CD4-positive, alpha-beta memory T cell (primary cell): ENCODE measurements at regions not wholly inside any gene's neighbourhood (a gene's known extent, or its start where the extent isn't known, plus 50 kb on each side); places are given as distances from the start of the nearest gene placed in this dataset.

Experiments
- CTCF ChIA-PET: fragments of 350-600 bp; sonication (Branson Sonifier 250); formaldehyde crosslinking; loops from one replicate; lab custom pipeline; 2021; ENCODE audit warnings: inconsistent platforms; ENCODE audit not compliant: partially characterized antibody; lab: Charles Lee
- POLR2A ChIA-PET: fragments of 350-600 bp; sonication (Branson Sonifier 250); formaldehyde crosslinking; loops from one replicate; lab custom pipeline; 2021; ENCODE audit not compliant: partially characterized antibody; lab: Charles Lee
- DNase-seq, 5 donors: peaks; one replicate each; pipeline versions ENCODE4 v3.0.0 to v3.0.0-alpha.2; 2020 to 2022; ENCODE audit warnings: mixed read lengths in 1 of 5
- H3K27ac ChIP-seq: one replicate; pipeline ENCODE4 v1.7.0; 2013; ENCODE audit warnings: low read depth, low read length
- H3K27me3 ChIP-seq: 2 replicates; pipeline ENCODE4 v1.7.0; 2013; ENCODE audit warnings: mild to moderate bottlenecking, low read length, moderate library complexity; ENCODE audit not compliant: insufficient read depth
- H3K36me3 ChIP-seq: 2 replicates; pipeline ENCODE4 v1.7.0; 2013; ENCODE audit warnings: mild to moderate bottlenecking, low read length, moderate library complexity; ENCODE audit not compliant: insufficient read depth
- H3K4me1 ChIP-seq: 2 replicates; pipeline ENCODE4 v1.7.0; 2013; ENCODE audit warnings: mild to moderate bottlenecking, low read length, moderate library complexity; ENCODE audit not compliant: insufficient read depth
- H3K4me3 ChIP-seq, 2 donors: one replicate each; pipeline ENCODE4 v1.7.0; 2013; ENCODE audit warnings: low read length in 2 of 2, mild to moderate bottlenecking in 1 of 2
- H3K9me3 ChIP-seq, 2 donors: one replicate each; pipeline ENCODE4 v1.7.0; 2013; ENCODE audit warnings: low read length in 2 of 2, control low read depth in 1 of 2; ENCODE audit not compliant: control insufficient read depth in 1 of 2
- H3K27ac Mint-ChIP-seq, 7 donors: one replicate each; pipeline ENCODE4 v1.8.0; 2020 to 2021; ENCODE audit warnings: mixed read lengths in 7 of 7, mild to moderate bottlenecking in 6 of 7, inconsistent platforms in 3 of 7, moderate library complexity in 3 of 7
- H3K27me3 Mint-ChIP-seq, 2 donors: one replicate each; pipeline ENCODE4 v1.8.0; 2020 to 2021; ENCODE audit warnings: mixed read lengths in 2 of 2
- H3K36me3 Mint-ChIP-seq, 2 donors: one replicate each; pipeline ENCODE4 v1.8.0; 2020 to 2021; ENCODE audit warnings: mixed read lengths in 2 of 2, inconsistent platforms in 1 of 2, mild to moderate bottlenecking in 1 of 2
- H3K4me1 Mint-ChIP-seq, 4 donors: one replicate each; pipeline ENCODE4 v1.8.0; 2020 to 2021; ENCODE audit warnings: mixed read lengths in 4 of 4, mild to moderate bottlenecking in 1 of 4
- H3K4me3 Mint-ChIP-seq, 8 donors: one replicate each; pipeline ENCODE4 v1.8.0; 2020 to 2021; ENCODE audit warnings: mixed read lengths in 8 of 8, mild to moderate bottlenecking in 7 of 8, moderate library complexity in 6 of 8, inconsistent platforms in 3 of 8
- H3K9me3 Mint-ChIP-seq, 8 donors: one replicate each; pipeline ENCODE4 v1.8.0; 2020 to 2021; ENCODE audit warnings: mixed read lengths in 8 of 8, mild to moderate bottlenecking in 5 of 8, inconsistent platforms in 3 of 8, moderate library complexity in 1 of 8
- intact Hi-C: fragments of 100-400 bp; cut with micrococcal nuclease; formaldehyde crosslinking; loops from one replicate; pipeline ENCODE4 v1.15.1; 2023

- ChIA-PET POLR2A (no interaction called here), CTCF (no interaction called here)
- Mint-ChIP-seq H3K27me3 (peaks cover 2% of the 10 kb centered on the region in 2 donors), H3K4me1 (no peaks in the 10 kb centered on the region), H3K4me3 (no peak overlapping the region), H3K36me3 (no peaks in the 10 kb centered on the region), H3K9me3 (peaks cover 0 to 9% (median 4%) of the 10 kb centered on the region in 8 donors), H3K27ac (no peak overlapping the region)
- Histone ChIP-seq H3K4me1 (no peaks in the 10 kb centered on the region), H3K9me3 (no peaks in the 10 kb centered on the region), H3K27me3 (no peaks in the 10 kb centered on the region), H3K4me3 (no peak overlapping the region), H3K27ac (no peak overlapping the region), H3K36me3 (no peaks in the 10 kb centered on the region)
- DNase-seq = no peak
- intact Hi-C loops = no loop called here
These were observed 653.9 kb upstream of the TMEM132C start for GRCh38 chr12:127613056-127613455.

GRCh38 chr12:127619869-127620734 lies 646.9 kb upstream of the TMEM132C start:
- H3K9me3 ChIP-seq = no peaks in the 10 kb centered on the region
- H3K36me3 Mint-ChIP-seq = no peaks in the 10 kb centered on the region
- ChIA-PET CTCF (no interaction called here), POLR2A (no interaction called here)
- H3K4me3 ChIP-seq = no peak overlapping the region
- DNase-seq = no peak
- no peaks in the 10 kb centered on the region for H3K27me3 Mint-ChIP-seq
- intact Hi-C loops = no loop called here
- no peaks in the 10 kb centered on the region for H3K36me3 ChIP-seq
- peaks cover 0 to 15% (median 3%) of the 10 kb centered on the region in 8 donors for H3K9me3 Mint-ChIP-seq
- no peaks in the 10 kb centered on the region for H3K4me1 ChIP-seq
- no peak overlapping the region for H3K27ac ChIP-seq
- H3K4me3 Mint-ChIP-seq = no peak overlapping the region
- no peaks in the 10 kb centered on the region for H3K4me1 Mint-ChIP-seq
- H3K27ac Mint-ChIP-seq = no peak overlapping the region
- no peaks in the 10 kb centered on the region for H3K27me3 ChIP-seq

- H3K4me3 Mint-ChIP-seq = no peak overlapping the region
- DNase-seq = no peak
- no peaks in the 10 kb centered on the region for H3K36me3 Mint-ChIP-seq
- H3K27ac ChIP-seq = no peak overlapping the region
- H3K4me1 ChIP-seq = no peaks in the 10 kb centered on the region
- H3K9me3 Mint-ChIP-seq = peaks cover 0 to 15% (median 3%) of the 10 kb centered on the region in 8 donors
- intact Hi-C loops = no loop called here
- no peaks in the 10 kb centered on the region for H3K27me3 Mint-ChIP-seq
- no peaks in the 10 kb centered on the region for H3K4me1 Mint-ChIP-seq
- H3K4me3 ChIP-seq = no peak overlapping the region
- ChIA-PET POLR2A (no interaction called here), CTCF (no interaction called here)
- no peaks in the 10 kb centered on the region for H3K27me3 ChIP-seq
- no peak overlapping the region for H3K27ac Mint-ChIP-seq
- no peaks in the 10 kb centered on the region for H3K9me3 ChIP-seq
- H3K36me3 ChIP-seq = no peaks in the 10 kb centered on the region
These were observed 646.1 kb upstream of the TMEM132C start for GRCh38 chr12:127620735-127621355.

- no peak overlapping the region for H3K27ac ChIP-seq
- Mint-ChIP-seq H3K4me3 (no peak overlapping the region), H3K27ac (no peak overlapping the region), H3K36me3 (no peaks in the 10 kb centered on the region), H3K9me3 (peaks cover 0 to 15% (median 3%) of the 10 kb centered on the region in 8 donors), H3K27me3 (no peaks in the 10 kb centered on the region), H3K4me1 (no peaks in the 10 kb centered on the region)
- intact Hi-C loops = no loop called here
- DNase-seq = no peak
- H3K36me3 ChIP-seq = no peaks in the 10 kb centered on the region
- H3K4me3 ChIP-seq = no peak overlapping the region
- CTCF ChIA-PET = no interaction called here
- POLR2A ChIA-PET = no interaction called here
- H3K4me1 ChIP-seq = no peaks in the 10 kb centered on the region
- no peaks in the 10 kb centered on the region for H3K9me3 ChIP-seq
- no peaks in the 10 kb centered on the region for H3K27me3 ChIP-seq
These were observed 645.6 kb upstream of the TMEM132C start for GRCh38 chr12:127621366-127621765.

DNA sequence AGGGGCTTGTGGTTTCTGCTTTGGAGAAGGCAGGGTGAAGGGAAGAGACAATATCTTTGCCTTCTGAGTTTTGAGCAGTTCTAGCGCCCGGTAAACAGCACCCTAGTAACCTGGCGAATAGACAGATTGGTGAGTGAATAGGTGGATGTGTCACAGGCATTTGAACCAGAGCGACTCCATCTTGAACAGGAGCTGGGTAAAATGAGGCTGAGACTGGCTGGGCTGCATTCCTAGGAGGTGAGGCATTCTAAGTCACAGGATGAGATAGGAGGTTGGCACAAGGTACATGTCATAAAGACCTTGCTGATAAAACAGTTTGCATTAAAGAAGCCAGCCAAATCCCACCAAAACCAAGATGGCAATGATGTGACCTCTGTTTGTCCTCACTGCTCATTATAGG lies 643.6 kb upstream of the TMEM132C start:
- Histone ChIP-seq H3K4me3 (no peak overlapping the region), H3K27ac (no peak overlapping the region)
- no peak overlapping the region for H3K4me3 Mint-ChIP-seq

GRCh38 chr12:127625176-127625771 lies 641.7 kb upstream of the TMEM132C start:
- ChIA-PET POLR2A (no interaction called here), CTCF (no interaction called here)
- intact Hi-C loops = no loop called here
- Mint-ChIP-seq H3K27me3 (no peaks in the 10 kb centered on the region), H3K9me3 (peaks cover 0 to 9% (median 0%) of the 10 kb centered on the region in 8 donors), H3K27ac (no peak overlapping the region), H3K4me3 (no peak overlapping the region), H3K4me1 (no peaks in the 10 kb centered on the region), H3K36me3 (no peaks in the 10 kb centered on the region)
- no peaks in the 10 kb centered on the region for H3K27me3 ChIP-seq
- H3K4me1 ChIP-seq = no peaks in the 10 kb centered on the region
- H3K36me3 ChIP-seq = no peaks in the 10 kb centered on the region
- no peak for DNase-seq
- H3K9me3 ChIP-seq = no peaks in the 10 kb centered on the region
- H3K27ac ChIP-seq = no peak overlapping the region
- no peak overlapping the region for H3K4me3 ChIP-seq

More for the DNA sequence above, 643.6 kb upstream of the TMEM132C start:
- Mint-ChIP-seq H3K36me3 (no peaks in the 10 kb centered on the region), H3K27me3 (no peaks in the 10 kb centered on the region), H3K9me3 (peaks cover 0 to 9% (median 0%) of the 10 kb centered on the region in 8 donors), H3K4me1 (no peaks in the 10 kb centered on the region), H3K27ac (no peak overlapping the region)
- ChIA-PET POLR2A (no interaction called here), CTCF (no interaction called here)
- no peaks in the 10 kb centered on the region for H3K9me3 ChIP-seq
- no peak for DNase-seq
- intact Hi-C loops = no loop called here
- H3K36me3 ChIP-seq = no peaks in the 10 kb centered on the region
- no peaks in the 10 kb centered on the region for H3K27me3 ChIP-seq
- H3K4me1 ChIP-seq = no peaks in the 10 kb centered on the region

GRCh38 chr12:127628645-127629044 lies 638.3 kb upstream of the TMEM132C start:
- Histone ChIP-seq H3K27me3 (no peaks in the 10 kb centered on the region), H3K9me3 (no peaks in the 10 kb centered on the region), H3K4me3 (no peak overlapping the region), H3K27ac (no peak overlapping the region), H3K4me1 (no peaks in the 10 kb centered on the region), H3K36me3 (no peaks in the 10 kb centered on the region)
- ChIA-PET POLR2A (no interaction called here), CTCF (no interaction called here)
- intact Hi-C loops = no loop called here
- no peaks in the 10 kb centered on the region for H3K27me3 Mint-ChIP-seq
- H3K9me3 Mint-ChIP-seq = peaks cover 0 to 8% (median 0%) of the 10 kb centered on the region in 8 donors
- H3K36me3 Mint-ChIP-seq = no peaks in the 10 kb centered on the region
- no peak overlapping the region for H3K4me3 Mint-ChIP-seq
- H3K27ac Mint-ChIP-seq = no peak overlapping the region
- no peak for DNase-seq
- H3K4me1 Mint-ChIP-seq = no peaks in the 10 kb centered on the region
